Activated CD4-positive, alpha-beta T cell treated with anti-CD3 and anti-CD28 coated beads, Interleukin-2, amount 10 ng/mL, durations not matched to agents 24 days and 14 days (primary cell): ENCODE measurements at regions not wholly inside any gene's neighbourhood (a gene's known extent, or its start where the extent isn't known, plus 50 kb on each side); places are given as distances from the start of the nearest gene placed in this dataset.

Source experiments
- DNase-seq: peaks from one replicate; pipeline ENCODE4 v3.0.0; 2022
- H3K27ac Mint-ChIP-seq: one replicate; pipeline ENCODE4 v1.8.0; 2022; ENCODE audit warnings: mild to moderate bottlenecking, mixed read lengths
- H3K27me3 Mint-ChIP-seq: one replicate; pipeline ENCODE4 v1.8.0; 2022; ENCODE audit warnings: mixed read lengths
- H3K36me3 Mint-ChIP-seq: one replicate; pipeline ENCODE4 v1.8.0; 2022; ENCODE audit warnings: low read depth, mild to moderate bottlenecking, mixed read lengths
- H3K4me1 Mint-ChIP-seq: one replicate; pipeline ENCODE4 v1.8.0; 2021; ENCODE audit warnings: mixed read lengths
- H3K4me3 Mint-ChIP-seq: one replicate; pipeline ENCODE4 v1.8.0; 2022; ENCODE audit warnings: mild to moderate bottlenecking, moderate library complexity, mixed read lengths
- H3K9me3 Mint-ChIP-seq: one replicate; pipeline ENCODE4 v1.8.0; 2021; ENCODE audit warnings: mixed read lengths
- intact Hi-C: fragments of 100-400 bp; cut with micrococcal nuclease; formaldehyde crosslinking; loops from one replicate; pipeline ENCODE4 v1.15.1; 2023

GRCh38 chr10:36592964-36593363, 532.4 kb upstream of the ANKRD30A start:
- no peak for DNase-seq
- Mint-ChIP-seq H3K4me3 (no peak overlapping the region), H3K4me1 (no peaks in the 10 kb centered on the region), H3K36me3 (no peaks in the 10 kb centered on the region), H3K27ac (no peak overlapping the region), H3K27me3 (no peaks in the 10 kb centered on the region), H3K9me3 (peaks cover 7% of the 10 kb centered on the region)
- intact Hi-C loops: no loop called here

- peaks cover 7% of the 10 kb centered on the region for H3K9me3 Mint-ChIP-seq
- DNase-seq: no peak
- intact Hi-C loops: no loop called here
- no peak overlapping the region for H3K27ac Mint-ChIP-seq
- no peaks in the 10 kb centered on the region for H3K4me1 Mint-ChIP-seq
- H3K36me3 Mint-ChIP-seq: no peaks in the 10 kb centered on the region
- H3K27me3 Mint-ChIP-seq: no peaks in the 10 kb centered on the region
- H3K4me3 Mint-ChIP-seq: no peak overlapping the region
Observed at GRCh38 chr10:36591436-36591835, 534.0 kb upstream of the ANKRD30A start.

- intact Hi-C loops: no loop called here
- H3K9me3 Mint-ChIP-seq: peaks cover 10% of the 10 kb centered on the region
Observed at GRCh38 chr10:36583690-36584089, 541.7 kb upstream of the ANKRD30A start.

GRCh38 chr10:36581237-36581636, 544.2 kb upstream of the ANKRD30A start:
- peaks cover 14% of the 10 kb centered on the region for H3K9me3 Mint-ChIP-seq
- H3K27ac Mint-ChIP-seq: no peak overlapping the region
- no peak for DNase-seq
- intact Hi-C loops: no loop called here
- H3K36me3 Mint-ChIP-seq: no peaks in the 10 kb centered on the region
- no peaks in the 10 kb centered on the region for H3K4me1 Mint-ChIP-seq
- H3K27me3 Mint-ChIP-seq: no peaks in the 10 kb centered on the region
- no peak overlapping the region for H3K4me3 Mint-ChIP-seq

More at GRCh38 chr10:36583690-36584089, 541.7 kb upstream of the ANKRD30A start:
- H3K36me3 Mint-ChIP-seq: no peaks in the 10 kb centered on the region
- no peak for DNase-seq
- H3K4me3 Mint-ChIP-seq: no peak overlapping the region
- H3K27ac Mint-ChIP-seq: no peak overlapping the region
- no peaks in the 10 kb centered on the region for H3K27me3 Mint-ChIP-seq
- H3K4me1 Mint-ChIP-seq: no peaks in the 10 kb centered on the region

- intact Hi-C loops: no loop called here
- Mint-ChIP-seq H3K36me3 (no peaks in the 10 kb centered on the region), H3K27me3 (no peaks in the 10 kb centered on the region), H3K4me1 (no peaks in the 10 kb centered on the region), H3K27ac (no peak overlapping the region), H3K4me3 (no peak overlapping the region), H3K9me3 (peaks cover 11% of the 10 kb centered on the region)
- DNase-seq: no peak
Observed at GRCh38 chr10:36578306-36578705, 547.1 kb upstream of the ANKRD30A start.

GRCh38 chr10:36577126-36577525, 548.3 kb upstream of the ANKRD30A start:
- H3K9me3 Mint-ChIP-seq: peaks cover 11% of the 10 kb centered on the region
- no peak for DNase-seq
- H3K4me3 Mint-ChIP-seq: no peak overlapping the region
- H3K27ac Mint-ChIP-seq: no peak overlapping the region
- no peaks in the 10 kb centered on the region for H3K4me1 Mint-ChIP-seq
- no peaks in the 10 kb centered on the region for H3K27me3 Mint-ChIP-seq
- intact Hi-C loops: no loop called here
- H3K36me3 Mint-ChIP-seq: no peaks in the 10 kb centered on the region

GRCh38 chr10:36574207-36574606, 551.2 kb upstream of the ANKRD30A start:
- intact Hi-C loops: no loop called here

GRCh38 chr10:36573246-36573645, 552.2 kb upstream of the ANKRD30A start:
- H3K4me3 Mint-ChIP-seq: no peak overlapping the region
- peaks cover 4% of the 10 kb centered on the region for H3K9me3 Mint-ChIP-seq
- H3K4me1 Mint-ChIP-seq: no peaks in the 10 kb centered on the region
- no peak for DNase-seq
- intact Hi-C loops: no loop called here
- no peaks in the 10 kb centered on the region for H3K27me3 Mint-ChIP-seq
- H3K36me3 Mint-ChIP-seq: no peaks in the 10 kb centered on the region
- H3K27ac Mint-ChIP-seq: no peak overlapping the region

More at GRCh38 chr10:36574207-36574606, 551.2 kb upstream of the ANKRD30A start:
- peaks cover 5% of the 10 kb centered on the region for H3K9me3 Mint-ChIP-seq
- no peak for DNase-seq
- H3K4me1 Mint-ChIP-seq: no peaks in the 10 kb centered on the region
- no peak overlapping the region for H3K4me3 Mint-ChIP-seq
- H3K27me3 Mint-ChIP-seq: no peaks in the 10 kb centered on the region
- H3K27ac Mint-ChIP-seq: no peak overlapping the region
- H3K36me3 Mint-ChIP-seq: no peaks in the 10 kb centered on the region

- Mint-ChIP-seq H3K36me3 (no peaks in the 10 kb centered on the region), H3K27me3 (no peaks in the 10 kb centered on the region), H3K27ac (no peak overlapping the region), H3K4me3 (no peak overlapping the region), H3K4me1 (no peaks in the 10 kb centered on the region), H3K9me3 (peaks cover 6% of the 10 kb centered on the region)
- intact Hi-C loops: no loop called here
- DNase-seq: no peak
Observed at GRCh38 chr10:36564433-36564832, 561.0 kb upstream of the ANKRD30A start.

GRCh38 chr10:36559412-36560400, 565.7 kb upstream of the ANKRD30A start:
- Mint-ChIP-seq H3K9me3 (peaks cover 3% of the 10 kb centered on the region), H3K27me3 (no peaks in the 10 kb centered on the region), H3K4me1 (no peaks in the 10 kb centered on the region), H3K4me3 (no peak overlapping the region), H3K36me3 (no peaks in the 10 kb centered on the region), H3K27ac (no peak overlapping the region)
- no peak for DNase-seq
- intact Hi-C loops: no loop called here

GRCh38 chr10:36556468-36556867, 568.9 kb upstream of the ANKRD30A start:
- intact Hi-C loops: no loop called here
- Mint-ChIP-seq H3K36me3 (no peaks in the 10 kb centered on the region), H3K27ac (no peak overlapping the region), H3K4me3 (no peak overlapping the region), H3K27me3 (no peaks in the 10 kb centered on the region), H3K9me3 (peaks cover 3% of the 10 kb centered on the region), H3K4me1 (no peaks in the 10 kb centered on the region)
- DNase-seq: no peak

- Mint-ChIP-seq H3K9me3 (peaks cover 3% of the 10 kb centered on the region), H3K27me3 (no peaks in the 10 kb centered on the region), H3K4me3 (no peak overlapping the region), H3K27ac (no peak overlapping the region), H3K36me3 (no peaks in the 10 kb centered on the region), H3K4me1 (no peaks in the 10 kb centered on the region)
- intact Hi-C loops: no loop called here
- DNase-seq: no peak
Observed at GRCh38 chr10:36555036-36555435, 570.4 kb upstream of the ANKRD30A start.

- Mint-ChIP-seq H3K27ac (no peak overlapping the region), H3K27me3 (no peaks in the 10 kb centered on the region), H3K4me1 (no peaks in the 10 kb centered on the region), H3K4me3 (no peak overlapping the region), H3K9me3 (peaks cover 13% of the 10 kb centered on the region), H3K36me3 (no peaks in the 10 kb centered on the region)
- intact Hi-C loops: no loop called here
- DNase-seq: no peak
Observed at GRCh38 chr10:36547965-36548364, 577.4 kb upstream of the ANKRD30A start.

- DNase-seq: no peak
- intact Hi-C loops: no loop called here
- no peak overlapping the region for H3K4me3 Mint-ChIP-seq
- no peaks in the 10 kb centered on the region for H3K27me3 Mint-ChIP-seq
- H3K9me3 Mint-ChIP-seq: peaks cover 7% of the 10 kb centered on the region
- no peaks in the 10 kb centered on the region for H3K4me1 Mint-ChIP-seq
- no peaks in the 10 kb centered on the region for H3K36me3 Mint-ChIP-seq
- H3K27ac Mint-ChIP-seq: no peak overlapping the region
Observed at GRCh38 chr10:36542493-36542892, 582.9 kb upstream of the ANKRD30A start.
